ENCODE measurements at regions not wholly inside any gene's neighbourhood (a gene's known extent, or its start where the extent isn't known, plus 50 kb on each side); places are given as distances from the start of the nearest gene placed in this dataset.

DNA sequence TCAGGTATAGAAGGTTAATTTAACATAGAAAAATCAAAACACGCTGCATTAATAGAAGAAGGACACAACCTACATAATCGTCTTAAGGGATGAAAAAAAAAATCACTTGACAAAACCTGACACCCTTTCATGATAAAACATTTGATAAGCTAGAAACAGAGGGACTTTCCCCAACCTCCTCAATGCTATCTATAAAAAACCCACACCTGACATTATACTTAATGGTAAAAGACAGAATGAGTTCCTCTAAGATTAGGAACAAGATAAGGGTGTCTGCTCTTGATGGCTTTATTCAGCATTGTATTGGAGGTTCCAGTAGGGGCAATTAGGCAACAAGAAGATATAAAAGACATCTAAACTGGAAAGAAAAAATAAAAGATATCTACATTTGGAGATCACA is 69.9 kb upstream of the KBTBD8 start:
- TF ChIP-seq, protein P1, sequence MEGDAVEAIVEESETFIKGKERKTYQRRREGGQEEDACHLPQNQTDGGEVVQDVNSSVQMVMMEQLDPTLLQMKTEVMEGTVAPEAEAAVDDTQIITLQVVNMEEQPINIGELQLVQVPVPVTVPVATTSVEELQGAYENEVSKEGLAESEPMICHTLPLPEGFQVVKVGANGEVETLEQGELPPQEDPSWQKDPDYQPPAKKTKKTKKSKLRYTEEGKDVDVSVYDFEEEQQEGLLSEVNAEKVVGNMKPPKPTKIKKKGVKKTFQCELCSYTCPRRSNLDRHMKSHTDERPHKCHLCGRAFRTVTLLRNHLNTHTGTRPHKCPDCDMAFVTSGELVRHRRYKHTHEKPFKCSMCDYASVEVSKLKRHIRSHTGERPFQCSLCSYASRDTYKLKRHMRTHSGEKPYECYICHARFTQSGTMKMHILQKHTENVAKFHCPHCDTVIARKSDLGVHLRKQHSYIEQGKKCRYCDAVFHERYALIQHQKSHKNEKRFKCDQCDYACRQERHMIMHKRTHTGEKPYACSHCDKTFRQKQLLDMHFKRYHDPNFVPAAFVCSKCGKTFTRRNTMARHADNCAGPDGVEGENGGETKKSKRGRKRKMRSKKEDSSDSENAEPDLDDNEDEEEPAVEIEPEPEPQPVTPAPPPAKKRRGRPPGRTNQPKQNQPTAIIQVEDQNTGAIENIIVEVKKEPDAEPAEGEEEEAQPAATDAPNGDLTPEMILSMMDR (IDR thresholded peaks at IDR 0.05): no peak
- TF ChIP-seq POLR2A (IDR thresholded peaks at IDR 0.05): no peak
